H1 (cell line): ENCODE measurements at regions not wholly inside any gene's neighbourhood (a gene's known extent, or its start where the extent isn't known, plus 50 kb on each side); places are given as distances from the start of the nearest gene placed in this dataset.
A peak's percentile ranks its signal among the peaks of the same experiment; 100 is the strongest.

Source experiments
- CTCF ChIA-PET: fragments of 300-600 bp; sonication (Branson Sonifier 250); formaldehyde crosslinking; loops from one replicate; lab custom pipeline; 2021; ENCODE audit not compliant: partially characterized antibody; lab: Charles Lee
- POLR2A ChIA-PET: fragments of 300-600 bp; sonication (Branson Sonifier 250); formaldehyde crosslinking; loops from one replicate; lab custom pipeline; 2021; ENCODE audit warnings: inconsistent platforms; ENCODE audit not compliant: partially characterized antibody; lab: Charles Lee
- DNase-seq, 2 experiments: peaks; one replicate each; pipeline versions ENCODE4 v3.0.0 to v3.0.0-alpha.2; 2010 to 2022; ENCODE audit warnings: low spot score in 2 of 2, low read depth in 1 of 2, mixed read lengths in 1 of 2
- FAIRE-seq: peaks from 2 replicates; lab custom pipeline; 2011; peaks lifted over from hg19 to GRCh38; lab: Jason Lieb, UNC
- H2AFZ ChIP-seq: 2 replicates; pipeline ENCODE4 v1.8.1; 2012; ENCODE audit warnings: low read length, inconsistent platforms
- H2AK5ac ChIP-seq: 2 replicates; pipeline ENCODE4 v1.6.1; 2013; ENCODE audit warnings: low read depth, low read length
- H2BK120ac ChIP-seq: replicated peaks from 2 replicates; pipeline ENCODE3; 2013; ENCODE audit warnings: low read depth, low read length, inconsistent platforms
- H2BK12ac ChIP-seq: 2 replicates; pipeline ENCODE4 v1.6.1; 2013; ENCODE audit warnings: low read depth, low read length
- H2BK15ac ChIP-seq: 2 replicates; pipeline ENCODE4 v1.6.1; 2013; ENCODE audit warnings: low read length
- H2BK20ac ChIP-seq: 2 replicates; pipeline ENCODE4 v1.6.1; 2013; ENCODE audit warnings: low read length
- H2BK5ac ChIP-seq: 2 replicates; pipeline ENCODE4 v1.6.1; 2013; ENCODE audit warnings: low read depth, low read length
- H3K14ac ChIP-seq: 2 replicates; pipeline ENCODE4 v1.6.1; 2013; ENCODE audit warnings: inconsistent platforms; ENCODE audit not compliant: insufficient read length
- H3K18ac ChIP-seq: 2 replicates; pipeline ENCODE4 v1.6.1; 2013; ENCODE audit warnings: low read length; ENCODE audit errors: extremely low read depth
- H3K23ac ChIP-seq: 2 replicates; pipeline ENCODE4 v1.6.1; 2013; ENCODE audit warnings: inconsistent platforms; ENCODE audit not compliant: insufficient read length
- H3K23me2 ChIP-seq: 2 replicates; pipeline ENCODE4 v1.6.1; 2013; ENCODE audit warnings: low read depth, low read length
- H3K27ac ChIP-seq: 2 replicates; pipeline ENCODE4 v1.6.1; 2011; ENCODE audit warnings: low read depth, low read length, inconsistent platforms
- H3K27me3 ChIP-seq, 4 experiments: replicated peaks in 1 of 4; 1 replicate in 1 of 4; 2 replicates in 3 of 4; pipeline versions ENCODE4 v1.6.1 to v1.8.1; 2011 to 2013; ENCODE audit warnings: low read length in 3 of 4, mild to moderate bottlenecking in 3 of 4, inconsistent platforms in 2 of 4, mixed read lengths in 2 of 4, moderate library complexity in 1 of 4; ENCODE audit not compliant: control insufficient read depth in 3 of 4, insufficient read depth in 3 of 4; ENCODE audit errors: extremely low read depth in 1 of 4
- H3K36me3 ChIP-seq, 4 experiments: 2 replicates each; pipeline versions ENCODE4 v1.6.1 to v1.8.1; 2011 to 2013; ENCODE audit warnings: mild to moderate bottlenecking in 4 of 4, low read length in 3 of 4, moderate library complexity in 2 of 4, control low read depth in 1 of 4, inconsistent platforms in 1 of 4; ENCODE audit not compliant: insufficient read depth in 4 of 4, control insufficient read depth in 2 of 4
- H3K4ac ChIP-seq: replicated peaks from 2 replicates; pipeline ENCODE3; 2013; ENCODE audit warnings: low read length, low read depth, mixed read lengths, inconsistent platforms; ENCODE audit not compliant: insufficient read length
- H3K4me1 ChIP-seq, 4 experiments: replicated peaks in 1 of 4; 1 replicate in 1 of 4; 2 replicates in 3 of 4; pipeline versions ENCODE4 v1.6.1 to v1.8.1; 2011 to 2013; ENCODE audit warnings: low read length in 3 of 4, inconsistent platforms in 2 of 4, mixed read lengths in 1 of 4; ENCODE audit not compliant: insufficient read depth in 4 of 4, control insufficient read depth in 3 of 4
- H3K4me2 ChIP-seq, 2 experiments: 2 replicates each; pipeline versions ENCODE4 v1.6.1 to v1.8.1; 2011 to 2013; ENCODE audit warnings: low read depth in 2 of 2, low read length in 2 of 2, control low read depth in 1 of 2, inconsistent platforms in 1 of 2, mild to moderate bottlenecking in 1 of 2; ENCODE audit not compliant: insufficient read depth in 1 of 2
- H3K4me3 ChIP-seq, 4 experiments: fragments of 200-600, 300-600 bp in 1 of 4; sonication (generic), shearing (Covaris generic), sonication (Bioruptor Twin) in 1 of 4; 2 replicates each; pipeline versions ENCODE4 v1.5.1 to v1.8.1; 2011 to 2016; ENCODE audit warnings: low read length in 4 of 4, low read depth in 3 of 4, control low read depth in 2 of 4, inconsistent platforms in 2 of 4, mild to moderate bottlenecking in 2 of 4, mixed read lengths in 1 of 4, moderate library complexity in 1 of 4; ENCODE audit not compliant: insufficient read depth in 2 of 4; ENCODE audit errors: extremely low read depth in 1 of 4
- H3K56ac ChIP-seq: replicated peaks from 2 replicates; pipeline ENCODE3; 2013; ENCODE audit warnings: low read depth, mild to moderate bottlenecking, mixed read lengths, low read length, inconsistent platforms; ENCODE audit not compliant: insufficient read length
- H3K79me1 ChIP-seq: 2 replicates; pipeline ENCODE4 v1.6.1; 2013; ENCODE audit warnings: low read depth, low read length, control low read depth
- H3K79me2 ChIP-seq, 2 experiments: 2 replicates each; pipeline versions ENCODE4 v1.6.1 to v1.8.1; 2012 to 2013; ENCODE audit warnings: low read length in 2 of 2, mild to moderate bottlenecking in 2 of 2, inconsistent platforms in 1 of 2; ENCODE audit not compliant: insufficient read depth in 2 of 2, control insufficient read depth in 1 of 2
- H3K9ac ChIP-seq, 4 experiments: replicated peaks in 1 of 4; 1 replicate in 1 of 4; 2 replicates in 3 of 4; pipeline versions ENCODE4 v1.6.1 to v1.8.1; 2011 to 2013; ENCODE audit warnings: low read depth in 3 of 4, low read length in 3 of 4, control low read depth in 2 of 4, mild to moderate bottlenecking in 2 of 4, moderate library complexity in 2 of 4, inconsistent platforms in 1 of 4; ENCODE audit errors: extremely low read depth in 1 of 4
- H3K9me3 ChIP-seq, 2 experiments: 2 replicates each; pipeline versions ENCODE4 v1.6.1 to v1.8.1; 2012 to 2013; ENCODE audit warnings: mild to moderate bottlenecking in 2 of 2, moderate library complexity in 2 of 2, control low read depth in 1 of 2, inconsistent platforms in 1 of 2, low read depth in 1 of 2, low read length in 1 of 2, mixed read lengths in 1 of 2; ENCODE audit not compliant: insufficient read depth in 2 of 2
- H4K20me1 ChIP-seq, 2 experiments: replicated peaks in 1 of 2; 2 replicates each; pipeline versions ENCODE3 to v1.8.1; 2011 to 2013; ENCODE audit warnings: inconsistent platforms in 2 of 2, low read length in 2 of 2, mild to moderate bottlenecking in 1 of 2; ENCODE audit not compliant: insufficient read depth in 2 of 2, control insufficient read depth in 1 of 2
- H4K5ac ChIP-seq: 2 replicates; pipeline ENCODE4 v1.6.1; 2013; ENCODE audit warnings: low read length, low read depth, mixed read lengths, inconsistent platforms; ENCODE audit not compliant: insufficient read length
- H4K8ac ChIP-seq: 2 replicates; pipeline ENCODE4 v1.8.0; 2013; ENCODE audit warnings: mild to moderate bottlenecking, moderate library complexity, low read length, inconsistent platforms; ENCODE audit not compliant: insufficient read depth; ENCODE audit errors: extremely low read depth
- H4K91ac ChIP-seq: replicated peaks from 2 replicates; pipeline ENCODE3; 2013; ENCODE audit warnings: low read length, mixed read lengths, inconsistent platforms; ENCODE audit not compliant: insufficient read length
- CHD1 ChIP-seq: IDR thresholded peaks from 2 replicates; pipeline ENCODE4 v1.6.1; 2012; ENCODE audit warnings: low read depth, low read length, improper control_type of control experiment
- EZH2 ChIP-seq: fragments of 200-600 bp; sonication (generic); IDR thresholded peaks from 2 replicates; pipeline ENCODE4 v1.7.1; 2012; ENCODE audit warnings: low read depth, mild to moderate bottlenecking, moderate library complexity, low read length, inconsistent platforms; ENCODE audit not compliant: severe bottlenecking
- GABPA ChIP-seq: IDR thresholded peaks from 2 replicates; pipeline ENCODE4 v1.6.1; 2011; ENCODE audit warnings: mild to moderate bottlenecking, low read length, moderate library complexity, borderline replicate concordance; ENCODE audit not compliant: insufficient read depth
- KDM1A ChIP-seq: fragments of 200-600, 300-600 bp; sonication (generic); IDR thresholded peaks from 2 replicates; pipeline ENCODE4 v1.7.1; 2016; ENCODE audit warnings: mild to moderate bottlenecking, low read length, borderline replicate concordance
- KDM4A ChIP-seq: IDR thresholded peaks from one replicate; pipeline ENCODE4 v1.7.1; 2012; ENCODE audit warnings: low read depth, mild to moderate bottlenecking, moderate library complexity, low read length, inconsistent platforms; ENCODE audit not compliant: severe bottlenecking
- NRF1 ChIP-seq: IDR thresholded peaks from 2 replicates; pipeline ENCODE4 v1.6.1; 2011; ENCODE audit warnings: mild to moderate bottlenecking, low read depth, low read length, improper control_type of control experiment
- SP1 ChIP-seq: IDR thresholded peaks from 2 replicates; pipeline ENCODE4 v1.6.1; 2011; ENCODE audit warnings: low read depth, low read length
- TBP ChIP-seq: IDR thresholded peaks from 2 replicates; pipeline ENCODE4 v1.6.1; 2011; ENCODE audit warnings: low read depth, low read length, improper control_type of control experiment
- TCF12 ChIP-seq: IDR thresholded peaks from 2 replicates; pipeline ENCODE4 v1.6.1; 2011; ENCODE audit warnings: low read depth, mild to moderate bottlenecking, low read length
- WGBS, 2 experiments: shearing (Covaris generic) in 1 of 2; methylation state at CpG; one replicate each; pipeline versions ENCODE4 v1.1.6 to v1.1.7; 2013 to 2015; ENCODE audit warnings: low lambda C conversion rate in 2 of 2, mixed read lengths in 2 of 2, inconsistent platforms in 1 of 2, low coverage in 1 of 2, missing lambda C conversion rate in 1 of 2; ENCODE audit not compliant: insufficient replicate concordance in 2 of 2, insufficient coverage in 1 of 2, insufficient read length in 1 of 2; ENCODE audit errors: extremely low coverage in 1 of 2, missing lambda C conversion rate in 1 of 2; 5-methylcytosine and 5-hydroxymethylcytosine counted together
- TF ChIP-seq, protein P1 (sequence below): IDR thresholded peaks from 2 replicates; pipeline ENCODE4 v1.6.1; 2012; ENCODE audit warnings: inconsistent platforms
- TF ChIP-seq, protein P2 (sequence below): IDR thresholded peaks from 2 replicates; pipeline ENCODE4 v1.6.1; 2011; ENCODE audit warnings: low read depth, mild to moderate bottlenecking, low read length; ENCODE audit not compliant: insufficient read depth

DNA sequence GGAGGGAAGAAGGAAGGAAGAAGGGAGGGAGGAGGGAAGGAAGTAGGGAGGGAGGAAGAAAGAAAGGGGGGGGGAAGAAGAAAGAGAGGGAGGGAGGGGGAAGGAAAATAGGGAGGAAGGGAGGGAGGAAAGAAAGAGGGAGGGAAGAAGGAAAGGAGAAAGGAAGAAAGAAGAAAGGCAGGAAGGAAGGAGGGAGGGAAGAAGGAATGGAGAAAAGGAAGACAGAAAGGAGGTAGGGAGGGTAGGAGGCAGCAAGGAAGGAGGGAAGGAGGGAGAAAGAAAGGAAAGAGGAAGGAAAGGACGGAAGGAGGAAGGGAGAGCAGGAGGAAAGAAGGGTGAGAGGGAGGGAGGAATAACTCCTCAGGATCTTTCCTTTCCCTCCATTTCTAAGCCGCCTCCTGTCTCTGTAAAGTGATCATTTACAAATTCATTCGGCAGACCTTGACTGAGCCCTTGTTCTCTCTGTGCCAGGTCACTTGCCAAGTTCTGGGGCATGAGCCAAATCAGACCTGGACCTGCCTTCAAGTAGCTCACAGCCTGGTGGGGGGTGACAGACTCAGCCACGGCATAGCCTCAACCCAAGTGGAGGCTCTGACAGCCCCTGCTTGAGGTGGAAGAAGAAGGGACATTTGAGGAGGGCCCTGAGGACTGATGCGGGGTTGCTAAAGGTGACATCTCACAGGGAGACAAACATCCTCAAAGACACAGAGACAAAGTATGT is 69.0 kb upstream of the HRH2 start:
- no peak overlapping the region for H3K4me3 ChIP-seq
- no peak overlapping the region for H2AK5ac ChIP-seq
- no peaks in the 10 kb centered on the region for H3K79me1 ChIP-seq
- no peaks in the 10 kb centered on the region for H3K79me2 ChIP-seq
- H2BK5ac ChIP-seq: no peak overlapping the region; the same call in 1 of the 2 replicates
- ChIA-PET CTCF (interaction anchor here (1.4 kb wide), 1 partner anchor 15 kb away, joined by 3 read pairs; no protein-coding TSS in a partner anchor), POLR2A (no interaction called here)
- no peak overlapping the region for H3K18ac ChIP-seq
- peak overlapping the region; percentile 24; the same call in 1 of the 2 replicates for H2BK20ac ChIP-seq
- peaks cover 0 to 5% (median 2%) of the 10 kb centered on the region in 4 experiments; a peak in 3 of 7 replicates for H3K4me1 ChIP-seq
- no peak overlapping the region for H2BK120ac ChIP-seq
- H3K4me2 ChIP-seq: no peak overlapping the region
- FAIRE-seq (no peak), DNase-seq (no peak)
- H4K8ac ChIP-seq: no peak overlapping the region
- H3K36me3 ChIP-seq: no peaks in the 10 kb centered on the region
- WGBS, 2 experiments: 79% methylated on average over 5 of the region's 5 CpGs; no CpG with 5 or more reads in 1 of the 2 experiments
- H3K9ac ChIP-seq: no peak overlapping the region
- H3K14ac ChIP-seq: no peak overlapping the region
- peaks cover 10% of the 10 kb centered on the region in 2 experiments; a peak in 3 of 4 replicates for H3K9me3 ChIP-seq
- no peak overlapping the region for H2BK15ac ChIP-seq
- H3K27me3 ChIP-seq: no peaks in the 10 kb centered on the region
- peak overlapping the region; percentile 78 for H2BK12ac ChIP-seq
- H4K20me1 ChIP-seq: no peaks in the 10 kb centered on the region
- no peak overlapping the region for H3K23ac ChIP-seq
- H3K27ac ChIP-seq: no peak overlapping the region; the same call in 1 of the 2 replicates
- H3K23me2 ChIP-seq: no peaks in the 10 kb centered on the region
- H3K4ac ChIP-seq: no peak overlapping the region
- no peak overlapping the region for H2AFZ ChIP-seq
- H4K91ac ChIP-seq: no peak overlapping the region
- no peak overlapping the region for H4K5ac ChIP-seq
- H3K56ac ChIP-seq: no peak overlapping the region
- no peak for TF ChIP-seq KDM1A
- TF ChIP-seq, protein P1, sequence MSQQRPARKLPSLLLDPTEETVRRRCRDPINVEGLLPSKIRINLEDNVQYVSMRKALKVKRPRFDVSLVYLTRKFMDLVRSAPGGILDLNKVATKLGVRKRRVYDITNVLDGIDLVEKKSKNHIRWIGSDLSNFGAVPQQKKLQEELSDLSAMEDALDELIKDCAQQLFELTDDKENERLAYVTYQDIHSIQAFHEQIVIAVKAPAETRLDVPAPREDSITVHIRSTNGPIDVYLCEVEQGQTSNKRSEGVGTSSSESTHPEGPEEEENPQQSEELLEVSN: no peak
- no peak for TF ChIP-seq TBP
- no peak for TF ChIP-seq EZH2
- no peak for TF ChIP-seq CHD1
- no peak for TF ChIP-seq SP1
- TF ChIP-seq, protein P2, sequence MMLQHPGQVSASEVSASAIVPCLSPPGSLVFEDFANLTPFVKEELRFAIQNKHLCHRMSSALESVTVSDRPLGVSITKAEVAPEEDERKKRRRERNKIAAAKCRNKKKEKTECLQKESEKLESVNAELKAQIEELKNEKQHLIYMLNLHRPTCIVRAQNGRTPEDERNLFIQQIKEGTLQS: no peak
- no peak for TF ChIP-seq TCF12
- TF ChIP-seq NRF1: no peak
- TF ChIP-seq KDM4A: no peak
- TF ChIP-seq GABPA: no peak
